ENCODE measurements at regions not wholly inside any gene's neighbourhood (a gene's known extent, or its start where the extent isn't known, plus 50 kb on each side); places are given as distances from the start of the nearest gene placed in this dataset.

GRCh38 chr12:107523775-107524535 lies 161.6 kb upstream of the PWP1 start:
- Mint-ChIP-seq H3K9me3 (peaks cover 6% of the 10 kb centered on the region), H3K27me3 (no peaks in the 10 kb centered on the region), H3K4me3 (no peak overlapping the region), H3K36me3 (ENCODE audit: insufficient read depth) (peaks cover 2% of the 10 kb centered on the region), H3K4me1 (no peaks in the 10 kb centered on the region), H3K27ac (ENCODE audit: low read depth) (no peak overlapping the region)
- DNase-seq (ENCODE audit: low spot score in 2 of 2) (no peak), ATAC-seq (replicated peaks; ENCODE audit: extremely low read depth, poor library complexity, severe bottlenecking) (no peak)

DNA sequence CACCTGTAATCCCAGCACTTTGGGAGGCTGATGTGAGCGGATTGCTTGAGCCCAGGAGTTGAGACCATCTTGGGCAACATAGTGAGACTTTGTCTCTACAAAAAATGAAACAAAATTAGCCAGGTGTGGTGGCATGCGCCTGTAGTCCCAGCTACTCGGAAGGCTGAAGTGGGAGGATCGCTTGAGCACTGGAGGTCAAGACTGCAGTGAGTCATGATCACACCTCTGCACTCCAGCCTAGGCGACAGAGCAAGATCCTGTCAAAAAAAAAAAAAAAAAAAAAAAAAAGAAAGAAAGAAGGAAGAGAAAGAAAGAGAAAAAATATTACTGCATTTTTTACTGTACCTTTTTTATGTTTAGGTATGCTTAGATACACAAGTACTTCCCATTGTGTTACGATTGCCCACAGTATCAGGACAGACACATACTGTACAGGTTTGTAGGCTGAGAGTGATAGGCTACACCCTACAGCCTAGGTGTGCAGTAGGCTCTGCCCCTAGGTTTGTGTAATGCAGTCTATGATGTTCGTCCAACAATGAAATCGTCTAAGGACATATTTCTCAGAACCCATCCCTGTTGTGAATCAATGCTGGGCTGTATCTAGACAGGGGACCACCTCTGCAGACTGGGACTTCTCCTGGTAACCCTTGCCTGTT lies 160.4 kb upstream of the PWP1 start:
- DNase-seq (ENCODE audit: low spot score in 2 of 2), result no peak
- Mint-ChIP-seq H3K9me3 (peaks cover 6% of the 10 kb centered on the region), H3K4me3 (no peak overlapping the region), H3K36me3 (ENCODE audit: insufficient read depth) (peaks cover 2% of the 10 kb centered on the region), H3K4me1 (no peaks in the 10 kb centered on the region), H3K27ac (ENCODE audit: low read depth) (no peak overlapping the region), H3K27me3 (no peaks in the 10 kb centered on the region)
- no peak for ATAC-seq (replicated peaks; ENCODE audit: extremely low read depth, poor library complexity, severe bottlenecking)

DNA sequence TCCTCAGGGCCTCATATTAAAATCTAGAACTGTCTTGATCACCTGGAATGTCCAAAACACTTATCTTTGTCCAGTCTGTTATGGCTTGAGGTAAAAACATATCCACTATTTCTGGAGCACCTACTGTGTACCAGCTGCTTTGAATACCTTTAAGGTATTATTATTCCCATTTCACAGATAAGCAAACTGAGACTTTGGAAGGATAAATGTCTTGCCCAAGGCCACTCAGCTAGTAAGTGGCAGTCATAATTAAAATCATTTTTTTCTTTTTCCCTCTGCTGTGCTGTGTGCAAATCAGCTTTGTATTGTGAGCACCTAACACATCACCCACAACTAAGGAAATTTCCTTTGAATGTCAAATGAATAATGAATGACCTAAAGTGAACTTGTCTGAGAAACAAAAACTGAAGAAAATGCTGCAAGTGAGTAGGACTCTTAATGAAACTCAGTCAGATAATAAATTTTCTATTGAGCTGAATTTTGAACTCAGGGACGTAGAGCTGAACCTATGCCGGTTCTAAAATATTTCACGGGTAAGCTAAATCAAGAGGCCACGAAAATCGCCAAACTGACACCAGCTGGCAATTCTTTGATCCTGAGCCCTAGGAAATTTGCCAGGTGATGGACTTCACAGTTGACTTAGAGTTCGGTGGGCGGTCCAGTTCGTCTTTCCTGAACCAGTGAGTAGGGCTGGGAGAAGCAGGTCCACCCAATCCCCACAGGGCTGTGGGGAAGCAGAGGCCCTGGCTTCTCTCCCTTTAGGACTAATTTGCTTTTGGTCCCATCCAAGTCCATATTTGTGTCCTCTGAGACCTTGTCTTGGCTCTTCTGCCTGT lies 159.7 kb upstream of the PWP1 start:
- H3K9me3 Mint-ChIP-seq, result peaks cover 6% of the 10 kb centered on the region
- no peak overlapping the region for H3K4me3 Mint-ChIP-seq
- DNase-seq (ENCODE audit: low spot score in 2 of 2) (no peak), ATAC-seq (replicated peaks; ENCODE audit: extremely low read depth, poor library complexity, severe bottlenecking) (no peak)
- no peaks in the 10 kb centered on the region for H3K4me1 Mint-ChIP-seq
- H3K36me3 Mint-ChIP-seq (ENCODE audit: insufficient read depth), result peaks cover 2% of the 10 kb centered on the region
- no peak overlapping the region for H3K27ac Mint-ChIP-seq (ENCODE audit: low read depth)
- no peaks in the 10 kb centered on the region for H3K27me3 Mint-ChIP-seq

GRCh38 chr12:107526555-107527180 lies 158.9 kb upstream of the PWP1 start:
- Mint-ChIP-seq H3K4me3 (no peak overlapping the region), H3K27me3 (no peaks in the 10 kb centered on the region), H3K27ac (ENCODE audit: low read depth) (no peak overlapping the region), H3K9me3 (peaks cover 4% of the 10 kb centered on the region), H3K36me3 (ENCODE audit: insufficient read depth) (peaks cover 2% of the 10 kb centered on the region), H3K4me1 (no peaks in the 10 kb centered on the region)
- ATAC-seq (replicated peaks; ENCODE audit: extremely low read depth, poor library complexity, severe bottlenecking) (no peak), DNase-seq (ENCODE audit: low spot score in 2 of 2) (no peak)

- ATAC-seq (replicated peaks; ENCODE audit: extremely low read depth, poor library complexity, severe bottlenecking), result no peak
- no peaks in the 10 kb centered on the region for H3K27me3 Mint-ChIP-seq
Observed at GRCh38 chr12:107528731-107529365, 156.8 kb upstream of the PWP1 start.

GRCh38 chr12:107529991-107530390 lies 155.6 kb upstream of the PWP1 start:
- H3K27ac Mint-ChIP-seq (ENCODE audit: low read depth), result no peak overlapping the region
- H3K27me3 Mint-ChIP-seq, result no peaks in the 10 kb centered on the region
- DNase-seq (ENCODE audit: low spot score in 2 of 2) (no peak), ATAC-seq (replicated peaks; ENCODE audit: extremely low read depth, poor library complexity, severe bottlenecking) (no peak)
- H3K9me3 Mint-ChIP-seq, result no peaks in the 10 kb centered on the region
- H3K4me1 Mint-ChIP-seq, result no peaks in the 10 kb centered on the region
- H3K36me3 Mint-ChIP-seq (ENCODE audit: insufficient read depth), result no peaks in the 10 kb centered on the region
- H3K4me3 Mint-ChIP-seq, result no peak overlapping the region

More at GRCh38 chr12:107528731-107529365, 156.8 kb upstream of the PWP1 start:
- H3K36me3 Mint-ChIP-seq (ENCODE audit: insufficient read depth), result no peaks in the 10 kb centered on the region
- H3K27ac Mint-ChIP-seq (ENCODE audit: low read depth), result no peak overlapping the region
- H3K4me1 Mint-ChIP-seq, result no peaks in the 10 kb centered on the region
- no peak for DNase-seq (ENCODE audit: low spot score in 2 of 2)
- no peak overlapping the region for H3K4me3 Mint-ChIP-seq
- no peaks in the 10 kb centered on the region for H3K9me3 Mint-ChIP-seq

GRCh38 chr12:107530701-107531100 lies 154.9 kb upstream of the PWP1 start:
- Mint-ChIP-seq H3K27me3 (no peaks in the 10 kb centered on the region), H3K4me3 (no peak overlapping the region), H3K9me3 (no peaks in the 10 kb centered on the region), H3K4me1 (no peaks in the 10 kb centered on the region), H3K36me3 (ENCODE audit: insufficient read depth) (no peaks in the 10 kb centered on the region), H3K27ac (ENCODE audit: low read depth) (no peak overlapping the region)
- DNase-seq (ENCODE audit: low spot score in 2 of 2) (no peak), ATAC-seq (replicated peaks; ENCODE audit: extremely low read depth, poor library complexity, severe bottlenecking) (no peak)

DNA sequence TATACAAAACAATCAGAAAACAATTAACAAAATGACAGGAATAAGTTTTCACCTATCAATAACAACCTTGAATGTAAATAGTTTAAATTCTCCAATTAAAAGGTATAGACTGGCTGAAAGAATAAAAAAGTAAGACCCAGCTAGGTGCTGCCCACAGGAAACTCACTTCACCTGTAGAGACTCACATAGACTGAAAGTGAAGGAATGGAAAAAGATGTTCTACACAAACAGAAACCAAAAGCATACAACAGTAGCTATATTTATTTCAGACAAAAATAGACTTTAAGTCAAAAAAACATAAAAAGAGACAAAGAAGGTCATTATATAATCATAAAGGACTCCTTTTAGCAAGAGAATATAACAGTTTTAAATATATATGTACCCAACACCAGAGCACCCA lies 152.4 kb upstream of the PWP1 start:
- DNase-seq (ENCODE audit: low spot score in 2 of 2) (no peak), ATAC-seq (replicated peaks; ENCODE audit: extremely low read depth, poor library complexity, severe bottlenecking) (no peak)
- no peaks in the 10 kb centered on the region for H3K4me1 Mint-ChIP-seq
- no peaks in the 10 kb centered on the region for H3K27me3 Mint-ChIP-seq
- H3K27ac Mint-ChIP-seq (ENCODE audit: low read depth), result no peak overlapping the region
- no peaks in the 10 kb centered on the region for H3K9me3 Mint-ChIP-seq
- H3K4me3 Mint-ChIP-seq, result no peak overlapping the region
- no peaks in the 10 kb centered on the region for H3K36me3 Mint-ChIP-seq (ENCODE audit: insufficient read depth)

GRCh38 chr12:107536613-107537012 lies 149.0 kb upstream of the PWP1 start:
- ATAC-seq (replicated peaks; ENCODE audit: extremely low read depth, poor library complexity, severe bottlenecking) (no peak), DNase-seq (ENCODE audit: low spot score in 2 of 2) (no peak)
- H3K4me1 Mint-ChIP-seq, result no peaks in the 10 kb centered on the region
- no peaks in the 10 kb centered on the region for H3K9me3 Mint-ChIP-seq
- H3K27me3 Mint-ChIP-seq, result no peaks in the 10 kb centered on the region
- no peak overlapping the region for H3K27ac Mint-ChIP-seq (ENCODE audit: low read depth)
- H3K4me3 Mint-ChIP-seq, result no peak overlapping the region
- no peaks in the 10 kb centered on the region for H3K36me3 Mint-ChIP-seq (ENCODE audit: insufficient read depth)

DNA sequence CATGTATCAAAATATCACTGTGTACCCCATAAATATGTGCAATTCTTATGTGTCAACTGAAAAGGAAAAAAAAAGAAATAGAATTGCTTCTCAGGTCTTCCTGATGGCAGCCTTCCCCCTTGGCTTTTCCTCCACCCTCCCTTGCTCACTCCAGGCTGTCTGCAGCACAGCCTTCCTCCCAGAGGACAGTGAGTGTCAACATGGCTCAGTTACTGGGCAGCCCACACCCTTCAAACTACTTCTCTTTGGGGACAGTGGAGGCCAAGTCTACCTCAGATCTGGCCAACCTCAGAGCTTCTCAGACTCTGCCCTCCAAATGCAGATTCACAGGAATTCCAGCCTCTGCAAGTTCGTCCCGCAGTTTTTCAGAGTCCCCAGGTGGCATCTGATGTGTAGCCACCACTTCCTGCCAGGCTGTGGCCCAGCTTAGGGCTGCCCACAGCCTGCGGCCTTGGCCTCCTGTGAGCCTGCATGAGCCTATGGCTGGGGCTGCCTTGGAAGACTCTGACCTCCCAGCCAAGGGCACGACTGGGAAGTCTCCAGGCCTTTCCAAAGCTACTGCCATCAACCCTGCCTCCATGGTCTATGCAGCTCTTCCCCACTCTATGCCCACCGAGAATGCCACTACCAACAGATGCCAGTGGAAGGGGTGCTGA lies 148.0 kb upstream of the PWP1 start:
- H3K4me3 Mint-ChIP-seq, result no peak overlapping the region
- H3K9me3 Mint-ChIP-seq, result no peaks in the 10 kb centered on the region
- ATAC-seq (replicated peaks; ENCODE audit: extremely low read depth, poor library complexity, severe bottlenecking) (no peak), DNase-seq (ENCODE audit: low spot score in 2 of 2) (no peak)
- no peaks in the 10 kb centered on the region for H3K27me3 Mint-ChIP-seq
- no peaks in the 10 kb centered on the region for H3K36me3 Mint-ChIP-seq (ENCODE audit: insufficient read depth)
- H3K4me1 Mint-ChIP-seq, result no peaks in the 10 kb centered on the region
- no peak overlapping the region for H3K27ac Mint-ChIP-seq (ENCODE audit: low read depth)

- H3K36me3 Mint-ChIP-seq (ENCODE audit: insufficient read depth), result peaks cover 1% of the 10 kb centered on the region
- H3K9me3 Mint-ChIP-seq, result no peaks in the 10 kb centered on the region
- H3K27me3 Mint-ChIP-seq, result no peaks in the 10 kb centered on the region
- no peaks in the 10 kb centered on the region for H3K4me1 Mint-ChIP-seq
- H3K27ac Mint-ChIP-seq (ENCODE audit: low read depth), result no peak overlapping the region
- no peak overlapping the region for H3K4me3 Mint-ChIP-seq
- DNase-seq (ENCODE audit: low spot score in 2 of 2) (no peak), ATAC-seq (replicated peaks; ENCODE audit: extremely low read depth, poor library complexity, severe bottlenecking) (no peak)
Observed at GRCh38 chr12:107539196-107539939, 146.2 kb upstream of the PWP1 start.

Measured in central memory CD8-positive, alpha-beta T cell (primary cell).